Mesodermal cell (in vitro differentiated cells): ENCODE measurements at regions not wholly inside any gene's neighbourhood (a gene's known extent, or its start where the extent isn't known, plus 50 kb on each side); places are given as distances from the start of the nearest gene placed in this dataset.

ENCODE experiments used
- H3K27ac ChIP-seq: 2 replicates; pipeline ENCODE4 v1.7.0; 2013; ENCODE audit warnings: mild to moderate bottlenecking, low read depth, low read length, moderate library complexity; ENCODE audit not compliant: severe bottlenecking
- H3K36me3 ChIP-seq: 2 replicates; pipeline ENCODE4 v1.7.1; 2013; ENCODE audit warnings: mild to moderate bottlenecking, low read length, moderate library complexity; ENCODE audit not compliant: control insufficient read depth, insufficient read depth
- H3K4me1 ChIP-seq: one replicate; pipeline ENCODE4 v1.7.1; 2013; ENCODE audit warnings: mild to moderate bottlenecking, low read length; ENCODE audit not compliant: insufficient read depth, control insufficient read depth, poor library complexity, severe bottlenecking
- H3K4me3 ChIP-seq: 2 replicates; pipeline ENCODE4 v1.7.0; 2013; ENCODE audit warnings: low read length, control low read depth, mild to moderate bottlenecking; ENCODE audit not compliant: insufficient read depth, poor library complexity, severe bottlenecking; ENCODE audit errors: extremely low read depth
- H3K9me3 ChIP-seq: 2 replicates; pipeline ENCODE4 v1.7.1; 2013; ENCODE audit warnings: mild to moderate bottlenecking, low read length, moderate library complexity; ENCODE audit not compliant: control insufficient read depth
- WGBS, 2 experiments: methylation state at CpG; one replicate each; pipeline ENCODE4 v1.1.5; 2013; ENCODE audit warnings: missing lambda C conversion rate in 2 of 2; ENCODE audit not compliant: insufficient coverage in 2 of 2; 5-methylcytosine and 5-hydroxymethylcytosine counted together

DNA sequence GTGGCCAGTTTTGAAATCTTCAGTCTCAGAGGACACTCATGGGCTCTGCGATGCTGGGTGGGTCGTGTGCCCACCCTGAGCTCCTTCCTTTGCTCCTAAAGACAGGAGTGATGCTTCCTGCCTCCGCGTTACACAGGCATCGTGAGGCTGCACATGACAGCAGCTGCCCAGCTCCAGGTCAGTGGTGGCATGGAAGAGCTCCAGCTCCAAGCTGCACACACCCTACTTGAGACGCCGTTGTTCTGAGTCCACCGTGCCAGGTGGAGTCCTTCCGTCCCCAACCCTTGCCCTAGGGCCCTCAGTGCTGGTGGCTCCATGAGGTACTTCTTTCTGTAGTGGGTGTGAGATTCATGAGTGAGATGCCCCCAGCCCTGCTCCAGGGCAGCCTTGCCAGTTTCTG is 794.1 kb downstream of the BRD1 start:
- Histone ChIP-seq H3K4me1 (no peaks in the 10 kb centered on the region), H3K9me3 (no peaks in the 10 kb centered on the region), H3K4me3 (no peak overlapping the region), H3K36me3 (no peaks in the 10 kb centered on the region), H3K27ac (no peak overlapping the region)
- 94 to 97% methylated on average over 5 to 9 of the region's 9 CpGs for WGBS, 2 experiments

DNA sequence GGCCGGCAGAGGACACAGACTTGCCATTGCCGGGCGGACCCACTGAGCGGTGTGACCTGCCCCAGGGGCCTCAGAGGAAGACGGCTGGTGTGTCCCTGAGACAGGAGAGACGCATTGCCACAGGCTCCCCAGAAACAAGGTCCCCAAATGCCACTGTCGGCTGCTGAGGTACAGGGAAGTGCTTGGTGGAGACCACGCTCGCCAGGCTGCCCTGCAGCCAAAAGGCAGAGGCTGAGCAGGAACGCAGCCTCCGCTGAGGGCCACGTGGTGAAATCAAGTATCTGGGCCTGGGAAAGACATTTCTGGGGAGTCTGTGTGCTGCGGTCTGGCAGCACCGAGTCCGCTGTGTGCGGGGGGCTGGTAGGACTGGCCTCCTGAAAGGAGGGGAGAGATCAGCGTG is 794.9 kb downstream of the BRD1 start:
- Histone ChIP-seq H3K27ac (no peak overlapping the region), H3K4me1 (no peaks in the 10 kb centered on the region), H3K4me3 (no peak overlapping the region), H3K9me3 (no peaks in the 10 kb centered on the region), H3K36me3 (no peaks in the 10 kb centered on the region)
- WGBS, 2 experiments = 73 to 83% methylated on average over 15 to 17 of the region's 17 CpGs

DNA sequence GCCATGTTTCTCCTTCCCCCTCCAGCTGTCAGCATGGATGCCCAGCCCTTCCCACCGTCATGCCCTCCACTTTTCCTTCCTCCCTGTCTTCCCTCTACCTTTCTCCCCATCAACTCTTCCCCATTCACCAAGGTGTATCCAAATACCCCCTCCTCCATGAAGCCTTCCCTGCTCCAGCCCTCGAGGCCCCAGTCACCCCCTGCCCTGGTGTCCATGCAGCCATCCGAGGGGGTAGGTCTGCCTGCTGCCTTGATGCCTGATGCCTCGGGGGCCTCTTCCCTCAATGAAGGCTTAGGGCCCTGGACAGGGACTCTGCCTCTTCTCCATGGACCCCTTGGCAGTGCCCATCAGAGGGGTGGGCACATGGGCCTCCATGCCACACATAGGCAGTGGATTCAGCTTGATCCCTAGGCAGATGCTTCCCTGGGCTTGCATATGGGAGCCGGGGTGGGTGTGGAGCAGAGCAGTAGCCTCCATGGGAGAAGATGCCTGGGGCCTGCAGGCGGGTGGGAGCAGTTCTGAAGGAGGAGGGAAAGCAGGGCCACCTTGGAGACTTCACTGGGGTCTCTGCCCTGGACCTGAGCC is 795.8 kb downstream of the BRD1 start:
- no peaks in the 10 kb centered on the region for H3K36me3 ChIP-seq
- no peaks in the 10 kb centered on the region for H3K9me3 ChIP-seq
- 47 to 60% methylated on average over 5 to 6 of the region's 6 CpGs for WGBS, 2 experiments
- no peak overlapping the region for H3K4me3 ChIP-seq
- H3K27ac ChIP-seq = no peak overlapping the region
- no peaks in the 10 kb centered on the region for H3K4me1 ChIP-seq

DNA sequence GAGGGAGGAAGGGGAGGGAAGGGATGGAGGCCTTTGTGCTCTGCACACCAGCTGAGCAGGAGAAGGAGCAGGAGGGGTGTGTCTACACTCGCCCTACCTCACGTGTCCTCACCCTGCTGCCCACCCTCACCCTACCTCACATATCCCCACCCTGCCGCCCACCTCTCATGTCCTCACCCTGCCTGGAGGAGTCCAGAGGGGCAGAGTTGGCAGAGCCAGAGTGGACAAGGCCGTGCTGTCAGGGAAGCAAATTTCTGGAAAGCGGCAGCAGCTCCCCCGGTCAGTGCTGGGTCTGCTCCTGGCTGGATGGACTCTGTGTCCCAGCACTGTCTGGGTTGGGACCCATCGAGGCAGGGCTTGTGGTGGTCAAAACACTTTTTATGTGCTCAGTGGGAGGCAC is 799.6 kb downstream of the BRD1 start:
- Histone ChIP-seq H3K36me3 (no peaks in the 10 kb centered on the region), H3K4me1 (no peaks in the 10 kb centered on the region), H3K9me3 (no peaks in the 10 kb centered on the region), H3K27ac (no peak overlapping the region), H3K4me3 (no peak overlapping the region)
- WGBS, 2 experiments = 81 to 88% methylated on average over 5 to 6 of the region's 7 CpGs

DNA sequence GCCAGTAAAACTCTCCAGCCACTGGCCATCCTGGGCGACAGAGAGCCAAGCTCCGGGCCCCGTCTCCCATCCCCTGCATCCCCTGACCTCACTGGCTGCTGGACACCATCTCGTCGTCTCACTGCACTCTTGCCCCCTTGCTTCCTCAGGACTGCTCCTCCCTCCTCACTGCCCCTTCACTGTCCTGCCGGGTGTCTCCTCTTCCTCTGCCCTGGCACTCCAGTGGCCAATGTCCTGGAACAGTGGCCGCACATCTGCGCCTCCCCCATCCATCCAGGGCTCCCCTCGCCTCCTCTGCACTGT is 800.4 kb downstream of the BRD1 start:
- Histone ChIP-seq H3K36me3 (no peaks in the 10 kb centered on the region), H3K4me3 (no peak overlapping the region), H3K9me3 (no peaks in the 10 kb centered on the region), H3K27ac (no peak overlapping the region), H3K4me1 (no peaks in the 10 kb centered on the region)
- WGBS, 2 experiments = 73 to 78% methylated on average over 5 to 7 of the region's 9 CpGs

DNA sequence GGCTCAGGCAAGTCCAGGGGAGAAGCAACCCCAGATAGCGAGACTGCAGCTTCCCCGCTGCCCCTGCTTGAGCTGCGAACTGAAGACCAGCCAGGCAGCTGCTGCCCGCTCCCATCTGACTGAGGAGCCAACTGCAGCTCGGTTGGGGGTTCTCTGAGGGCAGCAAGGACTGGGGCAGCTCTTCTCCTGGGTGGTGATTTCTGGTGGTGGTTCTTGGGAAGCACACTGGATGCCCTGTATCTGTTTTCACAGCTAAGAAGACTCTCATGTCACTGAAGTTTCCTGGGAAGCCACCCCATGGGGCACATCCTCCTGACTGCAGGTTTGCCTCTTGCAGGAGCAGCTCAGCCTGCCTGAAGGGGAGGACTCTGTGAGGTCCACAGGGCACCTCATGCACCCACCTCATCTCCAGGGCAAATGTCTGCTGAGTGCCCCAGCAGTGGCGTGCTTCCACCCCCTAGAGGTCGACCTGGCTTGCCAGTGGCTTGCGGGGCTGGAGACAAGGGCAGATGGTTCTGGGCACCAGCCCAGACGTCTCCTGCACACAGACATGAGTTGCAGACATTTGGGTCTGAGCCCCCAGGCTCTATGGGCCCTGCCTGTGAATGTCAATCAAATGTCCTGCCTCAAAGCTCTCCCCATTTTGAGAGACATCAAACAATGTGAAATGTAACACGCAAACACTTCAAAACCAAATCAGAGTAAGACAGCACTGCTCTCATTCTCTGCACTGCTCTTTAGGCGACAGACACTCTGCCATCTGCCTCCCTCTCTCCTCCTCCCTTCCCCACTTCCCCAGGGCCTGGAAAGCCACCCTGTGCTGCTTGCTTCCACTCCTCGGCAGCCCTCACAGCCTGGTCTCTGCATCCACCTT is 800.9 kb downstream of the BRD1 start:
- no peaks in the 10 kb centered on the region for H3K36me3 ChIP-seq
- 74 to 78% methylated on average over 11 to 12 of the region's 12 CpGs for WGBS, 2 experiments

DNA sequence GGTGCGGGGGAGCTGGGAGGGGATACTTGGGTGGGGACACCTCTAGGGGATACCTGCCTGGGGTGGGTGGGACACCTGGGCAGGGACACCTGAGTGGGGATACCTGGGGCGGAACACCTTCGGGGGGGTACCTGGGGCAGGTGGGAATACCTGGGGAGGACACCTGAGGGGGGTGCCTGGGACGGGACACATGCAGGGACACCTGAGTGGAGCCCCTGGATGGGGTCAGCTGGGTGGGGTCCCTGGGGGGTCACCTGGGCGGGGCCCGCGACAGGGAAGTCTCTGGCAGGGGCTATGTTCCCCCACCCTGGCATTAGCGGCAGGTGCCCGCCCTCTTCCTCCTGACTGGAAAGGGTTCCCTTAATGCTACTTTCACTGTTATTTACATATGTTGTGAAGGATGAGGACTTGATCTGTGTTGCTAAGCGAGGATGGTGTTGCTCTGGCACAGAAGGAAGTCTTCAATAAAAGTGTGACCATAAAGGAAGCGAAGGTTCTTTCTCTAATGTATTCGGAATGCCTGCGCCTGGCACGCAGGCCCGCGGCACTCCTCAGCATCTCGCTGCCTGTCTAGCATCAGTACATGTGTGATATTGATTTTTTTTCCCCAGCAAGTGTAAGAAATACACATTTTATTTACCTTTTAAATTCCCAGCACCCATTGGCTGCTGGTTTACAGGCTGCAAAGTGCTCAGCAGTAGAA is 801.7 kb downstream of the BRD1 start:
- no peak overlapping the region for H3K4me3 ChIP-seq
- no peaks in the 10 kb centered on the region for H3K36me3 ChIP-seq
- 96 to 100% methylated on average over 6 to 13 of the region's 17 CpGs for WGBS, 2 experiments
- H3K4me1 ChIP-seq = no peaks in the 10 kb centered on the region
- H3K9me3 ChIP-seq = no peaks in the 10 kb centered on the region
- H3K27ac ChIP-seq = no peak overlapping the region

More for the DNA sequence above, 800.9 kb downstream of the BRD1 start:
- H3K27ac ChIP-seq = no peak overlapping the region
- no peak overlapping the region for H3K4me3 ChIP-seq
- no peaks in the 10 kb centered on the region for H3K9me3 ChIP-seq
- H3K4me1 ChIP-seq = no peaks in the 10 kb centered on the region

DNA sequence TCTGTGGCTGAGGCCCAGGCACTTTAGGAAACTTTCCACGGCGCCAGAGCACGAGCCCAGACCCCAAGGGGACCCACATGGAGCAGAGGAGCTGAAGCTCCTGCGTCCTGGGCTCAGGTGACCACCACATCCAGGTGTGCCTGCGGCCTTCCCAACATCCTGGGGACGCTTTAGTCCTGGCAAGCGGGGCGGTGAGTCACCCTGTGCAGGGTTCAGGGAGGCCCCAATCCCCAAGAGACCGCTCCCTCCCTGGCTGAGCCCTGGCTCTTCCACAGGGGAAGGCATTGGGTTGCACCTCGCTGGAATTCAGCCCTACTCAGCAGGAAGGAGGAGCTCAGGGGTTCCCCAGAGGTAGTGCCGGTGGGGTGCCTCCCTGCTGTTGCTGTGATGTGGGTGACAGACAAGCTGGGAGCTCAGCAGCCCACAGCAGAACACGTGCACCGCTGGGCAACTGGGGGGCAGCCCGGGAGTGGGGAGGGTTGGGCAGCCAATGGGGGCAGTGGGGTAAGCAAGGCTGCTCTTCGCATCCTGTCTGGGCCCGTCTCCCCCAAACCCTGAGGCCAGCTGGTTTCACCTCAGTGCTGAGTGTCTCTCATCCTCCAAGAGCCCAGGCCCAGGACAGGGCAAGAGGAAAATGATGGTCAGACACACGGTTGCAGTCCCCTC is 802.8 kb downstream of the BRD1 start:
- Histone ChIP-seq H3K4me1 (no peaks in the 10 kb centered on the region), H3K36me3 (no peaks in the 10 kb centered on the region)
- WGBS, 2 experiments = 92% methylated on average over 14 to 17 of the region's 17 CpGs

DNA sequence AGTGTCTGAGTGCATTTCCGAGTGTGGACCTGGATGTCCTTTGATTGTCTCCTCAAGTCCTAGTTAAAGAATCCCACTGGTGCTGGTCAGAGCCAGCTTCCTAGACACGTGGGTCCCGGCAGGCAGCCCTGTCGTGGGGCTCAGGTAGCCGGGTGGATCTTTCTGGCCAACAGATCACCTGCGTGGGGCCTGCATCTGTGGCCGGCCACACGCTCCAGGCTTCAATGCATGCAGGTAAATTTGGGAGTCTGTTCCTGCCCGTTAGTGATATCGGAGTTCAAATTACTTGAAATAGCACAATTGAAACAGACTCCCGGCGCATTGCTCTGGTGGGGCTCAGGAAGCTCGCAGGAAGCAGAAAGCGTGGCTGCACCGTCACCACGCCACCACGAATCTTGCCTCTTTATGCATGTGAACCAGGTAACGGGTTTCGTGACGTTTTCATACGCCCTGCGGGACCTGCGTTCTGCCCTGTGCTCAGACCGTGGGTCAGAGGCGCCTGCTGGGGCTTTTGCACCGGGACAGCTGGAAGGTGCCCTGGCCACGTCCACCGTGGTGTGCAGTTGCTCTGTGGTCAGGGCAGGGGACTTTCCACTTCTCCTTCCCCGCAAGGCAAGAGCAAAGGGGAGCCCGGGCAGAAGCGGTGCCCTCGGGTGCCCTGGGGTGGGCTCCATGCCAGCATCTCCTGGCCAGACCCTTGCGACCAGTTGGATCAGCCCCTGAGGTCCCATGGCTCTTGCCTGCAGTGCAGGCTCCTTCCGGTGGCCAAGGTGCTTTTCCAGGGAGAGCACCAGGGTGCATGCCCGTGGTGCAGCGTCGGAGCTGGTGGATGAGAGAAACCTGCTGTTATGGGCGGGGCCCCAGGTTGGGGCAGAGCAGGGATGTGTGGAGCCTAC is 803.5 kb downstream of the BRD1 start:
- Histone ChIP-seq H3K36me3 (no peaks in the 10 kb centered on the region), H3K9me3 (no peaks in the 10 kb centered on the region), H3K27ac (no peak overlapping the region), H3K4me1 (no peaks in the 10 kb centered on the region), H3K4me3 (no peak overlapping the region)
- 86 to 88% methylated on average over 35 to 36 of the region's 38 CpGs for WGBS, 2 experiments

More for the DNA sequence above, 802.8 kb downstream of the BRD1 start:
- Histone ChIP-seq H3K27ac (no peak overlapping the region), H3K9me3 (no peaks in the 10 kb centered on the region), H3K4me3 (no peak overlapping the region)
